Hepatocyte (in vitro differentiated cells): ENCODE measurements at regions not wholly inside any gene's neighbourhood (a gene's known extent, or its start where the extent isn't known, plus 50 kb on each side); places are given as distances from the start of the nearest gene placed in this dataset.

Source experiments
- DNase-seq: peaks from one replicate; pipeline ENCODE4 v3.0.0-alpha.2; 2016; ENCODE audit warnings: low spot score
- H2AFZ ChIP-seq: fragments of 200-600 bp; sonication (generic); 2 replicates; pipeline ENCODE4 v1.6.0; 2016; ENCODE audit warnings: antibody characterized with exemption, mild to moderate bottlenecking
- H3K27ac ChIP-seq: fragments of 200-600 bp; sonication (generic); 2 replicates; pipeline ENCODE4 v1.5.1; 2016; ENCODE audit warnings: mild to moderate bottlenecking
- H3K27me3 ChIP-seq: fragments of 200-600 bp; sonication (generic); 2 replicates; pipeline ENCODE4 v1.6.1; 2016
- H3K36me3 ChIP-seq: fragments of 200-600 bp; sonication (generic); replicated peaks from 2 replicates; pipeline ENCODE4 v1.5.1; 2016; ENCODE audit warnings: low read depth; ENCODE audit not compliant: insufficient read depth
- H3K4me1 ChIP-seq: fragments of 200-600 bp; sonication (generic); 2 replicates; pipeline ENCODE4 v1.5.1; 2016; ENCODE audit warnings: mild to moderate bottlenecking, moderate library complexity; ENCODE audit not compliant: insufficient read depth
- H3K4me2 ChIP-seq: fragments of 200-600 bp; sonication (generic); 2 replicates; pipeline ENCODE4 v1.6.0; 2016
- H3K4me3 ChIP-seq: fragments of 200-600 bp; sonication (generic); 2 replicates; pipeline ENCODE4 v1.5.1; 2016; ENCODE audit warnings: mild to moderate bottlenecking
- H3K79me2 ChIP-seq: fragments of 200-600 bp; sonication (generic); 2 replicates; pipeline ENCODE4 v1.6.0; 2017; ENCODE audit warnings: mild to moderate bottlenecking
- H3K9me2 ChIP-seq: fragments of 200-600 bp; sonication (generic); replicated peaks from 2 replicates; pipeline ENCODE4 v1.6.0; 2017; ENCODE audit warnings: mild to moderate bottlenecking; ENCODE audit not compliant: insufficient read depth
- H3K9me3 ChIP-seq: fragments of 200-600 bp; sonication (generic); 2 replicates; pipeline ENCODE4 v1.5.1; 2016; ENCODE audit warnings: low read depth, mild to moderate bottlenecking
- H4K20me1 ChIP-seq: fragments of 200-600 bp; sonication (generic); 2 replicates; pipeline ENCODE4 v1.6.0; 2016; ENCODE audit warnings: mild to moderate bottlenecking; ENCODE audit not compliant: insufficient read depth, poor library complexity, severe bottlenecking
- EZH2 ChIP-seq: fragments of 200-600 bp; sonication (generic); IDR thresholded peaks from 2 replicates; pipeline ENCODE4 v1.6.1; 2016; ENCODE audit warnings: antibody characterized with exemption, mild to moderate bottlenecking, borderline replicate concordance
- EZH2phosphoT487 ChIP-seq: fragments of 200-600 bp; sonication (generic); IDR thresholded peaks from one replicate; pipeline ENCODE4 v1.6.1; 2018; ENCODE audit warnings: antibody characterized with exemption, mild to moderate bottlenecking, low read depth, moderate library complexity; ENCODE audit not compliant: unreplicated experiment, severe bottlenecking
- WGBS: methylation state at CpG from one replicate; pipeline ENCODE4 v1.1.6; 2016; ENCODE audit warnings: low lambda C conversion rate; ENCODE audit errors: missing lambda C conversion rate; 5-methylcytosine and 5-hydroxymethylcytosine counted together
- TF ChIP-seq, protein P1 (sequence below): fragments of 200-600 bp; sonication (generic); IDR thresholded peaks from 2 replicates; pipeline ENCODE4 v1.5.1; 2016; ENCODE audit warnings: antibody characterized with exemption, mild to moderate bottlenecking; ENCODE audit not compliant: poor library complexity

GRCh38 chr15:58313304-58313703 is 118.5 kb upstream of the LIPC start:
- Histone ChIP-seq H3K36me3 (no peaks in the 10 kb centered on the region), H3K27ac (no peak overlapping the region), H3K4me3 (no peak overlapping the region), H2AFZ (no peak overlapping the region), H3K27me3 (no peaks in the 10 kb centered on the region), H3K9me2 (no peaks in the 10 kb centered on the region), H3K4me1 (no peaks in the 10 kb centered on the region), H3K79me2 (no peaks in the 10 kb centered on the region), H3K4me2 (no peak overlapping the region), H4K20me1 (no peaks in the 10 kb centered on the region), H3K9me3 (no peaks in the 10 kb centered on the region)
- TF ChIP-seq EZH2phosphoT487 = no peak
- TF ChIP-seq EZH2 = no peak
- TF ChIP-seq, protein P1, sequence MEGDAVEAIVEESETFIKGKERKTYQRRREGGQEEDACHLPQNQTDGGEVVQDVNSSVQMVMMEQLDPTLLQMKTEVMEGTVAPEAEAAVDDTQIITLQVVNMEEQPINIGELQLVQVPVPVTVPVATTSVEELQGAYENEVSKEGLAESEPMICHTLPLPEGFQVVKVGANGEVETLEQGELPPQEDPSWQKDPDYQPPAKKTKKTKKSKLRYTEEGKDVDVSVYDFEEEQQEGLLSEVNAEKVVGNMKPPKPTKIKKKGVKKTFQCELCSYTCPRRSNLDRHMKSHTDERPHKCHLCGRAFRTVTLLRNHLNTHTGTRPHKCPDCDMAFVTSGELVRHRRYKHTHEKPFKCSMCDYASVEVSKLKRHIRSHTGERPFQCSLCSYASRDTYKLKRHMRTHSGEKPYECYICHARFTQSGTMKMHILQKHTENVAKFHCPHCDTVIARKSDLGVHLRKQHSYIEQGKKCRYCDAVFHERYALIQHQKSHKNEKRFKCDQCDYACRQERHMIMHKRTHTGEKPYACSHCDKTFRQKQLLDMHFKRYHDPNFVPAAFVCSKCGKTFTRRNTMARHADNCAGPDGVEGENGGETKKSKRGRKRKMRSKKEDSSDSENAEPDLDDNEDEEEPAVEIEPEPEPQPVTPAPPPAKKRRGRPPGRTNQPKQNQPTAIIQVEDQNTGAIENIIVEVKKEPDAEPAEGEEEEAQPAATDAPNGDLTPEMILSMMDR = no peak
- 97% methylated on average over 5 of the region's 5 CpGs for WGBS
- DNase-seq = no peak

- WGBS = 85% methylated on average over 6 of the region's 6 CpGs
- Histone ChIP-seq H3K4me3 (no peak overlapping the region), H4K20me1 (no peaks in the 10 kb centered on the region), H3K27ac (no peak overlapping the region), H3K4me2 (no peak overlapping the region), H3K9me2 (no peaks in the 10 kb centered on the region), H3K9me3 (no peaks in the 10 kb centered on the region), H3K79me2 (no peaks in the 10 kb centered on the region), H3K27me3 (no peaks in the 10 kb centered on the region), H3K4me1 (no peaks in the 10 kb centered on the region), H3K36me3 (no peaks in the 10 kb centered on the region), H2AFZ (no peak overlapping the region)
- TF ChIP-seq, protein P1 = no peak
- TF ChIP-seq EZH2phosphoT487 = no peak
- TF ChIP-seq EZH2 = no peak
- DNase-seq = no peak
Measured at GRCh38 chr15:58313810-58314592, 117.8 kb upstream of the LIPC start.

GRCh38 chr15:58314593-58315216 is 117.1 kb upstream of the LIPC start:
- H3K79me2 ChIP-seq = no peaks in the 10 kb centered on the region
- H3K36me3 ChIP-seq = no peaks in the 10 kb centered on the region
- no peak overlapping the region for H2AFZ ChIP-seq
- DNase-seq = no peak
- no peaks in the 10 kb centered on the region for H4K20me1 ChIP-seq
- WGBS = 66% methylated on average over 4 of the region's 4 CpGs
- H3K4me2 ChIP-seq = no peak overlapping the region
- H3K4me3 ChIP-seq = no peak overlapping the region
- no peaks in the 10 kb centered on the region for H3K27me3 ChIP-seq
- H3K9me2 ChIP-seq = no peaks in the 10 kb centered on the region
- no peaks in the 10 kb centered on the region for H3K9me3 ChIP-seq
- TF ChIP-seq EZH2phosphoT487 = no peak
- no peaks in the 10 kb centered on the region for H3K4me1 ChIP-seq
- H3K27ac ChIP-seq = no peak overlapping the region

- Histone ChIP-seq H4K20me1 (no peaks in the 10 kb centered on the region), H3K79me2 (no peaks in the 10 kb centered on the region), H3K9me2 (no peaks in the 10 kb centered on the region), H3K27me3 (no peaks in the 10 kb centered on the region), H3K9me3 (no peaks in the 10 kb centered on the region), H2AFZ (no peak overlapping the region), H3K4me3 (no peak overlapping the region), H3K36me3 (no peaks in the 10 kb centered on the region), H3K4me1 (no peaks in the 10 kb centered on the region), H3K4me2 (no peak overlapping the region), H3K27ac (no peak overlapping the region)
- no peak for DNase-seq
- TF ChIP-seq EZH2 (no peak), EZH2phosphoT487 (no peak)
- TF ChIP-seq, protein P1 = no peak
- 90% methylated on average over 6 of the region's 6 CpGs for WGBS
Measured at GRCh38 chr15:58318517-58318916, 113.3 kb upstream of the LIPC start.
